CD4-positive, CD25-positive, alpha-beta regulatory T cell (primary cell): ENCODE measurements at regions not wholly inside any gene's neighbourhood (a gene's known extent, or its start where the extent isn't known, plus 50 kb on each side); places are given as distances from the start of the nearest gene placed in this dataset.

ENCODE experiments used
- ATAC-seq, 2 donors: fragments of 150-1000 bp; cut with Tn5 transposase; one replicate each; pipeline ENCODE4 v1.10.0; 2021; ENCODE audit warnings: low read depth in 2 of 2, moderate number of reproducible peaks in 2 of 2, moderate library complexity in 1 of 2
- DNase-seq, 3 donors: peaks; one replicate each; pipeline versions ENCODE4 v3.0.0 to v3.0.0-alpha.2; 2012 to 2022; ENCODE audit warnings: mixed read lengths in 1 of 3
- H3K27ac ChIP-seq: one replicate; pipeline ENCODE4 v1.7.0; 2013; ENCODE audit warnings: mild to moderate bottlenecking, low read length; ENCODE audit not compliant: insufficient read depth, poor library complexity, severe bottlenecking
- H3K27me3 ChIP-seq: one replicate; pipeline ENCODE4 v1.7.0; 2013; ENCODE audit warnings: low read length; ENCODE audit not compliant: control insufficient read depth, insufficient read depth
- H3K36me3 ChIP-seq: one replicate; pipeline ENCODE4 v1.7.0; 2013; ENCODE audit warnings: mild to moderate bottlenecking, low read length, moderate library complexity; ENCODE audit not compliant: control insufficient read depth, insufficient read depth
- H3K4me1 ChIP-seq: 2 replicates; pipeline ENCODE4 v1.7.0; 2013; ENCODE audit warnings: mild to moderate bottlenecking, low read length; ENCODE audit not compliant: insufficient read depth, control insufficient read depth, poor library complexity, severe bottlenecking
- H3K4me3 ChIP-seq: one replicate; pipeline ENCODE4 v1.7.0; 2013; ENCODE audit warnings: low read depth, mild to moderate bottlenecking, low read length, moderate library complexity
- H3K9me3 ChIP-seq, 2 experiments: 1 replicate in 1 of 2; 2 replicates in 1 of 2; pipeline ENCODE4 v1.7.0; 2013; ENCODE audit warnings: low read length in 2 of 2, mild to moderate bottlenecking in 1 of 2, moderate library complexity in 1 of 2; ENCODE audit not compliant: control insufficient read depth in 2 of 2
- H3K27ac Mint-ChIP-seq, 3 donors: one replicate each; pipeline ENCODE4 v1.8.0; 2020 to 2022; ENCODE audit warnings: mild to moderate bottlenecking in 3 of 3, mixed read lengths in 3 of 3, moderate library complexity in 2 of 3
- H3K27me3 Mint-ChIP-seq: one replicate; pipeline ENCODE4 v1.8.0; 2022; ENCODE audit warnings: mild to moderate bottlenecking, mixed read lengths
- H3K36me3 Mint-ChIP-seq: one replicate; pipeline ENCODE4 v1.8.0; 2020; ENCODE audit warnings: mixed read lengths
- H3K4me1 Mint-ChIP-seq, 4 donors: one replicate each; pipeline ENCODE4 v1.8.0; 2020 to 2022; ENCODE audit warnings: mixed read lengths in 4 of 4, mild to moderate bottlenecking in 1 of 4
- H3K4me3 Mint-ChIP-seq, 4 donors: one replicate each; pipeline ENCODE4 v1.8.0; 2020 to 2022; ENCODE audit warnings: mild to moderate bottlenecking in 4 of 4, mixed read lengths in 4 of 4, moderate library complexity in 3 of 4
- H3K9me3 Mint-ChIP-seq, 7 donors: one replicate each; pipeline ENCODE4 v1.8.0; 2020 to 2022; ENCODE audit warnings: mixed read lengths in 7 of 7, mild to moderate bottlenecking in 3 of 7, moderate library complexity in 2 of 7

- no peak for ATAC-seq
- Histone ChIP-seq H3K27me3 (no peaks in the 10 kb centered on the region), H3K36me3 (no peaks in the 10 kb centered on the region), H3K4me1 (no peaks in the 10 kb centered on the region), H3K4me3 (no peak overlapping the region), H3K9me3 (no peaks in the 10 kb centered on the region), H3K27ac (no peak overlapping the region)
- Mint-ChIP-seq H3K4me3 (no peak overlapping the region), H3K9me3 (peaks cover 0 to 8% (median 7%) of the 10 kb centered on the region in 7 donors), H3K4me1 (no peaks in the 10 kb centered on the region), H3K27me3 (no peaks in the 10 kb centered on the region), H3K36me3 (no peaks in the 10 kb centered on the region), H3K27ac (no peak overlapping the region)
- no peak for DNase-seq
Observed at GRCh38 chr4:11931266-11931820, 502.6 kb upstream of the HS3ST1 start.

GRCh38 chr4:11929080-11929479 is 500.4 kb upstream of the HS3ST1 start:
- Histone ChIP-seq H3K27me3 (no peaks in the 10 kb centered on the region), H3K27ac (no peak overlapping the region), H3K4me3 (no peak overlapping the region), H3K4me1 (no peaks in the 10 kb centered on the region), H3K36me3 (no peaks in the 10 kb centered on the region), H3K9me3 (no peaks in the 10 kb centered on the region)
- Mint-ChIP-seq H3K9me3 (peaks cover 2 to 12% (median 5%) of the 10 kb centered on the region in 7 donors), H3K4me1 (no peaks in the 10 kb centered on the region), H3K36me3 (no peaks in the 10 kb centered on the region), H3K27ac (no peak overlapping the region), H3K27me3 (peaks cover 5% of the 10 kb centered on the region), H3K4me3 (no peak overlapping the region)
- no peak for DNase-seq
- ATAC-seq = no peak

- H3K4me3 Mint-ChIP-seq = no peak overlapping the region
- no peak for DNase-seq
- H3K4me1 ChIP-seq = no peaks in the 10 kb centered on the region
- H3K4me1 Mint-ChIP-seq = no peaks in the 10 kb centered on the region
- H3K9me3 ChIP-seq = no peaks in the 10 kb centered on the region
- H3K36me3 ChIP-seq = no peaks in the 10 kb centered on the region
- H3K27ac Mint-ChIP-seq = no peak overlapping the region
- H3K9me3 Mint-ChIP-seq = peaks cover 3 to 8% (median 6%) of the 10 kb centered on the region in 7 donors
- peaks cover 1% of the 10 kb centered on the region for H3K27me3 Mint-ChIP-seq
- H3K4me3 ChIP-seq = no peak overlapping the region
- H3K36me3 Mint-ChIP-seq = no peaks in the 10 kb centered on the region
- no peak for ATAC-seq
- no peak overlapping the region for H3K27ac ChIP-seq
- no peaks in the 10 kb centered on the region for H3K27me3 ChIP-seq
Observed at GRCh38 chr4:11919316-11919715, 490.6 kb upstream of the HS3ST1 start.

- H3K27me3 Mint-ChIP-seq = no peaks in the 10 kb centered on the region
- ATAC-seq (no peak), DNase-seq (no peak)
- H3K27ac Mint-ChIP-seq = no peak overlapping the region
- Histone ChIP-seq H3K27ac (no peak overlapping the region), H3K36me3 (no peaks in the 10 kb centered on the region), H3K4me3 (no peak overlapping the region), H3K4me1 (no peaks in the 10 kb centered on the region), H3K27me3 (no peaks in the 10 kb centered on the region), H3K9me3 (no peaks in the 10 kb centered on the region)
- no peaks in the 10 kb centered on the region for H3K36me3 Mint-ChIP-seq
- H3K4me1 Mint-ChIP-seq = no peaks in the 10 kb centered on the region
- H3K9me3 Mint-ChIP-seq = peaks cover 0 to 7% (median 2%) of the 10 kb centered on the region in 7 donors
- H3K4me3 Mint-ChIP-seq = no peak overlapping the region
Observed at GRCh38 chr4:11914406-11914805, 485.7 kb upstream of the HS3ST1 start.

- DNase-seq (no peak), ATAC-seq (no peak)
- no peak overlapping the region for H3K27ac ChIP-seq
- H3K9me3 ChIP-seq = no peaks in the 10 kb centered on the region
- Mint-ChIP-seq H3K4me1 (no peaks in the 10 kb centered on the region), H3K36me3 (no peaks in the 10 kb centered on the region), H3K9me3 (peaks cover 0 to 7% (median 2%) of the 10 kb centered on the region in 7 donors), H3K4me3 (no peak overlapping the region), H3K27ac (no peak overlapping the region), H3K27me3 (no peaks in the 10 kb centered on the region)
- H3K36me3 ChIP-seq = no peaks in the 10 kb centered on the region
- no peaks in the 10 kb centered on the region for H3K27me3 ChIP-seq
- no peak overlapping the region for H3K4me3 ChIP-seq
- no peaks in the 10 kb centered on the region for H3K4me1 ChIP-seq
Observed at GRCh38 chr4:11912886-11913285, 484.2 kb upstream of the HS3ST1 start.

GRCh38 chr4:11910812-11911211 is 482.1 kb upstream of the HS3ST1 start:
- Mint-ChIP-seq H3K27me3 (no peaks in the 10 kb centered on the region), H3K27ac (no peak overlapping the region), H3K4me1 (no peaks in the 10 kb centered on the region), H3K36me3 (no peaks in the 10 kb centered on the region), H3K9me3 (peaks cover 0 to 7% (median 2%) of the 10 kb centered on the region in 7 donors), H3K4me3 (no peak overlapping the region)
- Histone ChIP-seq H3K9me3 (no peaks in the 10 kb centered on the region), H3K27ac (no peak overlapping the region), H3K4me3 (no peak overlapping the region), H3K4me1 (no peaks in the 10 kb centered on the region), H3K36me3 (no peaks in the 10 kb centered on the region), H3K27me3 (no peaks in the 10 kb centered on the region)
- DNase-seq (no peak), ATAC-seq (no peak)

- Mint-ChIP-seq H3K4me1 (no peaks in the 10 kb centered on the region), H3K27ac (no peak overlapping the region), H3K36me3 (no peaks in the 10 kb centered on the region), H3K4me3 (no peak overlapping the region), H3K27me3 (no peaks in the 10 kb centered on the region), H3K9me3 (peaks cover 0 to 3% (median 0%) of the 10 kb centered on the region in 7 donors)
- ATAC-seq (no peak), DNase-seq (no peak)
- H3K4me1 ChIP-seq = no peaks in the 10 kb centered on the region
- no peak overlapping the region for H3K4me3 ChIP-seq
- no peaks in the 10 kb centered on the region for H3K9me3 ChIP-seq
- no peak overlapping the region for H3K27ac ChIP-seq
- H3K36me3 ChIP-seq = no peaks in the 10 kb centered on the region
- no peaks in the 10 kb centered on the region for H3K27me3 ChIP-seq
Observed at GRCh38 chr4:11908712-11909111, 480.0 kb upstream of the HS3ST1 start.

GRCh38 chr4:11908205-11908604 is 479.5 kb upstream of the HS3ST1 start:
- ATAC-seq (no peak), DNase-seq (no peak)
- Histone ChIP-seq H3K4me3 (no peak overlapping the region), H3K27me3 (no peaks in the 10 kb centered on the region), H3K36me3 (no peaks in the 10 kb centered on the region), H3K9me3 (no peaks in the 10 kb centered on the region), H3K4me1 (no peaks in the 10 kb centered on the region), H3K27ac (no peak overlapping the region)
- Mint-ChIP-seq H3K27me3 (no peaks in the 10 kb centered on the region), H3K27ac (no peak overlapping the region), H3K9me3 (peaks cover 0 to 3% (median 0%) of the 10 kb centered on the region in 7 donors), H3K4me1 (no peaks in the 10 kb centered on the region), H3K4me3 (no peak overlapping the region), H3K36me3 (no peaks in the 10 kb centered on the region)
